ENCODE measurements at regions not wholly inside any gene's neighbourhood (a gene's known extent, or its start where the extent isn't known, plus 50 kb on each side); places are given as distances from the start of the nearest gene placed in this dataset.

- TF ChIP-seq CTCF (IDR thresholded peaks at IDR 0.05; ENCODE audit: low read length) (no peak), EZH2 (optimal IDR thresholded peaks at IDR 0.05; ENCODE audit: low read depth, low read length) (no peak)
Measured at GRCh38 chr6:27757307-27757706, 154.9 kb downstream of the OR2B2 start.
